Tibial nerve (tissue), 4 donors: ENCODE measurements at regions not wholly inside any gene's neighbourhood (a gene's known extent, or its start where the extent isn't known, plus 50 kb on each side); places are given as distances from the start of the nearest gene placed in this dataset.

ENCODE experiments used
- DNase-seq, 2 donors: peaks; one replicate each; pipeline ENCODE4 v3.0.0-alpha.2; 2019; ENCODE audit warnings: low spot score in 2 of 2
- H3K27ac ChIP-seq, 4 donors: fragments of 200-600 bp; sonication (generic) in 3 of 4; one replicate each; pipeline ENCODE4 v1.5.1; 2017 to 2019; ENCODE audit warnings: mild to moderate bottlenecking in 1 of 4
- H3K27me3 ChIP-seq, 2 donors: fragments of 200-600 bp; sonication (generic) in 1 of 2; one replicate each; pipeline versions ENCODE4 v1.5.1 to v1.6.0; 2017 to 2019
- H3K36me3 ChIP-seq, 3 donors: fragments of 200-600 bp; sonication (generic); one replicate each; pipeline ENCODE4 v1.5.1; 2018 to 2019
- H3K4me1 ChIP-seq, 4 donors: fragments of 200-600 bp; sonication (generic) in 3 of 4; one replicate each; pipeline ENCODE4 v1.5.1; 2017 to 2019
- H3K4me3 ChIP-seq, 4 donors: fragments of 200-600 bp; sonication (generic) in 3 of 4; one replicate each; pipeline ENCODE4 v1.5.1; 2017 to 2019; ENCODE audit warnings: mild to moderate bottlenecking in 1 of 4, moderate library complexity in 1 of 4
- H3K9me3 ChIP-seq, 4 donors: fragments of 200-600 bp; sonication (generic) in 3 of 4; one replicate each; pipeline ENCODE4 v1.5.1; 2017 to 2019
- CTCF ChIP-seq, 5 experiments: fragments of 200-600 bp in 3 of 5; fragments of 450-650 bp in 2 of 5; sonication (generic) in 3 of 5; IDR thresholded peaks; one replicate each; pipeline ENCODE4 v1.5.1; 2016 to 2019; ENCODE audit warnings: antibody characterized with exemption in 5 of 5, mild to moderate bottlenecking in 3 of 5, moderate library complexity in 2 of 5
- EP300 ChIP-seq, 2 donors: sonication (generic); formaldehyde crosslinking; IDR thresholded peaks; one replicate each; pipeline ENCODE4 v1.6.1; 2017; ENCODE audit warnings: antibody characterized with exemption in 2 of 2, mild to moderate bottlenecking in 1 of 2
- POLR2A ChIP-seq, 2 donors: fragments of 450-650 bp; IDR thresholded peaks; one replicate each; pipeline ENCODE4 v1.6.1; 2017; ENCODE audit warnings: antibody characterized with exemption in 2 of 2, mild to moderate bottlenecking in 2 of 2, moderate library complexity in 2 of 2
- WGBS, 2 donors: methylation state at CpG; one replicate each; pipeline ENCODE4 v1.1.5; 2018; 5-methylcytosine and 5-hydroxymethylcytosine counted together

GRCh38 chrX:5528057-5528456 is 700.6 kb downstream of the NLGN4X start:
- TF ChIP-seq POLR2A (IDR thresholded peaks at IDR 0.05) (no peak), EP300 (IDR thresholded peaks at IDR 0.05) (no peak), CTCF (IDR thresholded peaks at IDR 0.05) (no peak)
- WGBS, 2 donors: 85 to 91% methylated on average over 5 of the region's 5 CpGs
- Histone ChIP-seq H3K36me3 (no peaks in the 10 kb centered on the region), H3K4me1 (no peaks in the 10 kb centered on the region), H3K27ac (no peak overlapping the region), H3K27me3 (no peaks in the 10 kb centered on the region), H3K9me3 (no peaks in the 10 kb centered on the region), H3K4me3 (no peak overlapping the region)
- no peak for DNase-seq

- WGBS, 2 donors: 68 to 78% methylated on average over 2 of the region's 2 CpGs
- TF ChIP-seq EP300 (IDR thresholded peaks at IDR 0.05) (no peak), POLR2A (IDR thresholded peaks at IDR 0.05) (no peak), CTCF (IDR thresholded peaks at IDR 0.05) (no peak)
- Histone ChIP-seq H3K27me3 (no peaks in the 10 kb centered on the region), H3K27ac (no peak overlapping the region), H3K36me3 (no peaks in the 10 kb centered on the region), H3K9me3 (peaks cover 0 to 3% (median 0%) of the 10 kb centered on the region in 4 donors), H3K4me3 (no peak overlapping the region), H3K4me1 (no peaks in the 10 kb centered on the region)
- DNase-seq: no peak
Measured at GRCh38 chrX:5526191-5526590, 702.5 kb downstream of the NLGN4X start.

DNA sequence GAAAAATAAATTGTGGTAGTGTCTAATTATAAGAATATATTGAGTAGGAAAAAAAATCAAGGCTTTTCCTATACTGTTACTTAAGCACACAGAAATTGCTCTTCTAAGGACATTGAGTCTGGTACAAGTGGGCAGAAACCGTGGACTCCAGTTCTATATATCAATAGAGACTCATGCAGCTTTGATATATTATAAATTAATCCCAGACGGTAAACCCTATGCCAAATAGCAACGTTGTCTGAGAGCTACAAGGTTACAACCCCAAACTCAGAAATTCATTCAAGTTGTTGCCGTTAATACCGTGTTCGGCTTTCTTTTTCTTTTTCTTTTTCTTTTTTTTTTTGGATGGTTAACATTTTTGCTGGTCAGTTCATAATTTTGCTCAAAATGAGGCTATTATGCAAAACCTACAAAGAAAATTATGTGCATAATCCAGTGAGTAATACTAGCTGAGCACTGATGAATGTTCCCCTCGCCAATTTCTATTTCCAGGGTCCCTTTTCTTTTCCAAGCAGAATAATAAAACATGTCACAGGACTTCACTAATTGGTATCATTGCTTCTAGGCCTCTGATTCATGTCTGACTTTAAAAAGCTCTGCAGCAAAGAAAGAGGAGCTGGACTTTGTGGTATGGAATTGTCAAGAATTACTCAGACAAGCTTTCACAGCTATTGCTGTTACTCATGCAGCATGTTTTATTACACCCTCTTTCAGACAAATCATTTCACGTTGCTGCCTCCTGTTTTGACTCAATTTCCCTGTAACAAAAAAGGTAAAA is 737.7 kb downstream of the NLGN4X start:
- 20 to 29% methylated on average over 8 of the region's 8 CpGs for WGBS, 2 donors
- no peaks in the 10 kb centered on the region for H3K9me3 ChIP-seq
- no peaks in the 10 kb centered on the region for H3K4me1 ChIP-seq
- DNase-seq: no peak
- H3K4me3 ChIP-seq: no peak overlapping the region
- no peaks in the 10 kb centered on the region for H3K36me3 ChIP-seq
- no peak overlapping the region for H3K27ac ChIP-seq
- TF ChIP-seq EP300 (IDR thresholded peaks at IDR 0.05) (no peak), CTCF (IDR thresholded peaks at IDR 0.05) (no peak), POLR2A (IDR thresholded peaks at IDR 0.05) (no peak)
- H3K27me3 ChIP-seq: no peaks in the 10 kb centered on the region

DNA sequence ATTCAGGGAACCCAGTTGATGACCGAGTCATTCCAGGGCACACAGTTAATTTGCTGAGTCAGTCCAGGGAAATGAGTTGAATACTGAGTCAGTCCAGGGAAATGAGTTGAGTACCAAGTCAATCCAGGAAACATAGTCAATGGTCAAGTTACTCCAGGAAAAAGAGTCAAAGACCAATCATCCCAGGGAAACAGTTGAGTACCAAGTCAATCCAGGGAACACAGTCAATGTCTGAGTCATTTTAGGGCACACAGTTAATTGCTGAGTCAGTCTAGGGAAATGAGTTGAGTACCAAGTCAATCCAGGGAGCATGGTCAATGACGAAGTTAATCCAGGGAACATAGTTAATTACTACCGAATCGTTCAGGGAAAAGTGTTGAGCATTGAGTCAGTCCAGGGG is 754.4 kb downstream of the NLGN4X start:
- no peaks in the 10 kb centered on the region for H3K9me3 ChIP-seq
- no peak for DNase-seq
- TF ChIP-seq POLR2A (IDR thresholded peaks at IDR 0.05): no peak
- no peak for TF ChIP-seq CTCF (IDR thresholded peaks at IDR 0.05)
- TF ChIP-seq EP300 (IDR thresholded peaks at IDR 0.05): no peak
- H3K27me3 ChIP-seq: no peaks in the 10 kb centered on the region
- 92 to 95% methylated on average over 4 of the region's 4 CpGs for WGBS, 2 donors
- no peak overlapping the region for H3K4me3 ChIP-seq
- H3K4me1 ChIP-seq: no peaks in the 10 kb centered on the region
- H3K36me3 ChIP-seq: no peaks in the 10 kb centered on the region
- no peak overlapping the region for H3K27ac ChIP-seq

DNA sequence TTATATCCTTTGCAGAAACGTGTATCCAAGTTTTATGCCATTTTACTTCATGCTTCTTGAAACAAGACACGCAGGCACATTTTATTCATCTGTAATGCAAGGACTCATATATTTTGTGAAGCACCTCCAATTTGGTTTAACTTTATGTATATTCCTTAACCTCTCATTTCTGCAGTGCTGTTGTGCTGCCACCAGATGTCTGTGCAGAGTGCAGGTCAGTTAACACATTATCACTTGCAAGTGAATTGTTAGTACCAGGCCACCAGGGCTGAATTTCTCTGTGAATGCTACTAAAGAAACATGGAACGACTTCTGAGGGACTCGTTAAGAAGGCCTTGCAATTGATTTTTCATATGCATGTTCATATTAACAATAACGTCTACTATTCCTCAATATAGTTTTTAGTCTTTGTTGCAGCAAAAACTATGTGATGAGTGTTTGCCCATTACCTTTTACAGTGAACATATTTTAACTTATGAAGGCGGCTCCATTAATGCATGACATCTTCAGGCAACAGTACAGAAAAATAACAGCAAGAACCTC is 770.3 kb downstream of the NLGN4X start:
- no peak overlapping the region for H3K4me3 ChIP-seq
- H3K4me1 ChIP-seq: no peaks in the 10 kb centered on the region
- 66 to 72% methylated on average over 6 of the region's 6 CpGs for WGBS, 2 donors
- no peak for DNase-seq
- no peaks in the 10 kb centered on the region for H3K27me3 ChIP-seq
- no peaks in the 10 kb centered on the region for H3K9me3 ChIP-seq
- no peaks in the 10 kb centered on the region for H3K36me3 ChIP-seq
- no peak overlapping the region for H3K27ac ChIP-seq
- TF ChIP-seq POLR2A (IDR thresholded peaks at IDR 0.05) (no peak), EP300 (IDR thresholded peaks at IDR 0.05) (no peak), CTCF (IDR thresholded peaks at IDR 0.05) (no peak)
